ENCODE measurements at regions not wholly inside any gene's neighbourhood (a gene's known extent, or its start where the extent isn't known, plus 50 kb on each side); places are given as distances from the start of the nearest gene placed in this dataset.

- Histone ChIP-seq H4K20me1 (replicated peaks; ENCODE audit: insufficient read depth) (no peaks in the 10 kb centered on the region), H3K4me1 (ENCODE audit: insufficient read depth) (no peaks in the 10 kb centered on the region), H3F3A (replicated peaks; ENCODE audit: low read depth) (no peaks in the 10 kb centered on the region), H3K27me3 (ENCODE audit: insufficient read depth) (no peaks in the 10 kb centered on the region), H3K4me3 (no peak overlapping the region), H2AFZ (no peak overlapping the region; the same call in 1 of the 2 replicates), H3K36me3 (ENCODE audit: insufficient read depth) (no peaks in the 10 kb centered on the region), H3K4me2 (no peak overlapping the region), H3K9me2 (ENCODE audit: insufficient read depth) (no peaks in the 10 kb centered on the region), H3K27ac (ENCODE audit: low read depth) (no peak overlapping the region), H3K79me2 (replicated peaks; ENCODE audit: insufficient read depth) (no peaks in the 10 kb centered on the region)
- no peak overlapping the region for H3K4me3 Mint-ChIP-seq
- no peak for ATAC-seq
- no peak overlapping the region for H3K27ac Mint-ChIP-seq
- no peaks in the 10 kb centered on the region for H3K36me3 Mint-ChIP-seq (ENCODE audit: low read depth)
- peaks cover 1% of the 10 kb centered on the region for H3K27me3 Mint-ChIP-seq (ENCODE audit: insufficient read depth, low read depth, poor library complexity)
- DNase-seq (ENCODE audit: low spot score) = no peak
- H3K4me1 Mint-ChIP-seq = no peaks in the 10 kb centered on the region
- TF ChIP-seq, protein P1, sequence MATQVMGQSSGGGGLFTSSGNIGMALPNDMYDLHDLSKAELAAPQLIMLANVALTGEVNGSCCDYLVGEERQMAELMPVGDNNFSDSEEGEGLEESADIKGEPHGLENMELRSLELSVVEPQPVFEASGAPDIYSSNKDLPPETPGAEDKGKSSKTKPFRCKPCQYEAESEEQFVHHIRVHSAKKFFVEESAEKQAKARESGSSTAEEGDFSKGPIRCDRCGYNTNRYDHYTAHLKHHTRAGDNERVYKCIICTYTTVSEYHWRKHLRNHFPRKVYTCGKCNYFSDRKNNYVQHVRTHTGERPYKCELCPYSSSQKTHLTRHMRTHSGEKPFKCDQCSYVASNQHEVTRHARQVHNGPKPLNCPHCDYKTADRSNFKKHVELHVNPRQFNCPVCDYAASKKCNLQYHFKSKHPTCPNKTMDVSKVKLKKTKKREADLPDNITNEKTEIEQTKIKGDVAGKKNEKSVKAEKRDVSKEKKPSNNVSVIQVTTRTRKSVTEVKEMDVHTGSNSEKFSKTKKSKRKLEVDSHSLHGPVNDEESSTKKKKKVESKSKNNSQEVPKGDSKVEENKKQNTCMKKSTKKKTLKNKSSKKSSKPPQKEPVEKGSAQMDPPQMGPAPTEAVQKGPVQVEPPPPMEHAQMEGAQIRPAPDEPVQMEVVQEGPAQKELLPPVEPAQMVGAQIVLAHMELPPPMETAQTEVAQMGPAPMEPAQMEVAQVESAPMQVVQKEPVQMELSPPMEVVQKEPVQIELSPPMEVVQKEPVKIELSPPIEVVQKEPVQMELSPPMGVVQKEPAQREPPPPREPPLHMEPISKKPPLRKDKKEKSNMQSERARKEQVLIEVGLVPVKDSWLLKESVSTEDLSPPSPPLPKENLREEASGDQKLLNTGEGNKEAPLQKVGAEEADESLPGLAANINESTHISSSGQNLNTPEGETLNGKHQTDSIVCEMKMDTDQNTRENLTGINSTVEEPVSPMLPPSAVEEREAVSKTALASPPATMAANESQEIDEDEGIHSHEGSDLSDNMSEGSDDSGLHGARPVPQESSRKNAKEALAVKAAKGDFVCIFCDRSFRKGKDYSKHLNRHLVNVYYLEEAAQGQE (IDR thresholded peaks at IDR 0.05; ENCODE audit: unreplicated experiment) = no peak
- TF ChIP-seq, protein P2, sequence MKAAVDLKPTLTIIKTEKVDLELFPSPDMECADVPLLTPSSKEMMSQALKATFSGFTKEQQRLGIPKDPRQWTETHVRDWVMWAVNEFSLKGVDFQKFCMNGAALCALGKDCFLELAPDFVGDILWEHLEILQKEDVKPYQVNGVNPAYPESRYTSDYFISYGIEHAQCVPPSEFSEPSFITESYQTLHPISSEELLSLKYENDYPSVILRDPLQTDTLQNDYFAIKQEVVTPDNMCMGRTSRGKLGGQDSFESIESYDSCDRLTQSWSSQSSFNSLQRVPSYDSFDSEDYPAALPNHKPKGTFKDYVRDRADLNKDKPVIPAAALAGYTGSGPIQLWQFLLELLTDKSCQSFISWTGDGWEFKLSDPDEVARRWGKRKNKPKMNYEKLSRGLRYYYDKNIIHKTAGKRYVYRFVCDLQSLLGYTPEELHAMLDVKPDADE (IDR thresholded peaks at IDR 0.05) = no peak
- TF ChIP-seq ZNF114 (CRISPR knock-in tag; IDR thresholded peaks at IDR 0.05) (no peak), EZH2phosphoT487 (IDR thresholded peaks at IDR 0.05; ENCODE audit: unreplicated experiment) (no peak), POLR2AphosphoS5 (IDR thresholded peaks at IDR 0.05; ENCODE audit: low read depth) (no peak), JUNB (IDR thresholded peaks at IDR 0.05; ENCODE audit: unreplicated experiment) (no peak), NANOG (IDR thresholded peaks at IDR 0.05; ENCODE audit: borderline replicate concordance) (no peak), CREB1 (CRISPR knock-in tag; IDR thresholded peaks at IDR 0.05; ENCODE audit: low read depth) (no peak), STAT1 (IDR thresholded peaks at IDR 0.05; ENCODE audit: unreplicated experiment) (no peak), ZNF462 (CRISPR knock-in tag; IDR thresholded peaks at IDR 0.05) (no peak)
- TF ChIP-seq, protein P3, sequence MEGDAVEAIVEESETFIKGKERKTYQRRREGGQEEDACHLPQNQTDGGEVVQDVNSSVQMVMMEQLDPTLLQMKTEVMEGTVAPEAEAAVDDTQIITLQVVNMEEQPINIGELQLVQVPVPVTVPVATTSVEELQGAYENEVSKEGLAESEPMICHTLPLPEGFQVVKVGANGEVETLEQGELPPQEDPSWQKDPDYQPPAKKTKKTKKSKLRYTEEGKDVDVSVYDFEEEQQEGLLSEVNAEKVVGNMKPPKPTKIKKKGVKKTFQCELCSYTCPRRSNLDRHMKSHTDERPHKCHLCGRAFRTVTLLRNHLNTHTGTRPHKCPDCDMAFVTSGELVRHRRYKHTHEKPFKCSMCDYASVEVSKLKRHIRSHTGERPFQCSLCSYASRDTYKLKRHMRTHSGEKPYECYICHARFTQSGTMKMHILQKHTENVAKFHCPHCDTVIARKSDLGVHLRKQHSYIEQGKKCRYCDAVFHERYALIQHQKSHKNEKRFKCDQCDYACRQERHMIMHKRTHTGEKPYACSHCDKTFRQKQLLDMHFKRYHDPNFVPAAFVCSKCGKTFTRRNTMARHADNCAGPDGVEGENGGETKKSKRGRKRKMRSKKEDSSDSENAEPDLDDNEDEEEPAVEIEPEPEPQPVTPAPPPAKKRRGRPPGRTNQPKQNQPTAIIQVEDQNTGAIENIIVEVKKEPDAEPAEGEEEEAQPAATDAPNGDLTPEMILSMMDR (conservative IDR thresholded peaks at IDR 0.05; ENCODE audit: low read depth in 2 of 2) = no peak
- H3K9me3 Mint-ChIP-seq = no peaks in the 10 kb centered on the region
Measured at GRCh38 chr1:62941780-62942179, 157.8 kb downstream of the ATG4C start.
